ENCODE measurements at regions not wholly inside any gene's neighbourhood (a gene's known extent, or its start where the extent isn't known, plus 50 kb on each side); places are given as distances from the start of the nearest gene placed in this dataset.

- no peak for TF ChIP-seq EZH2 (IDR thresholded peaks at IDR 0.05; ENCODE audit: borderline replicate concordance, control insufficient read depth, low read depth, low read length)
- TF ChIP-seq, protein P1, sequence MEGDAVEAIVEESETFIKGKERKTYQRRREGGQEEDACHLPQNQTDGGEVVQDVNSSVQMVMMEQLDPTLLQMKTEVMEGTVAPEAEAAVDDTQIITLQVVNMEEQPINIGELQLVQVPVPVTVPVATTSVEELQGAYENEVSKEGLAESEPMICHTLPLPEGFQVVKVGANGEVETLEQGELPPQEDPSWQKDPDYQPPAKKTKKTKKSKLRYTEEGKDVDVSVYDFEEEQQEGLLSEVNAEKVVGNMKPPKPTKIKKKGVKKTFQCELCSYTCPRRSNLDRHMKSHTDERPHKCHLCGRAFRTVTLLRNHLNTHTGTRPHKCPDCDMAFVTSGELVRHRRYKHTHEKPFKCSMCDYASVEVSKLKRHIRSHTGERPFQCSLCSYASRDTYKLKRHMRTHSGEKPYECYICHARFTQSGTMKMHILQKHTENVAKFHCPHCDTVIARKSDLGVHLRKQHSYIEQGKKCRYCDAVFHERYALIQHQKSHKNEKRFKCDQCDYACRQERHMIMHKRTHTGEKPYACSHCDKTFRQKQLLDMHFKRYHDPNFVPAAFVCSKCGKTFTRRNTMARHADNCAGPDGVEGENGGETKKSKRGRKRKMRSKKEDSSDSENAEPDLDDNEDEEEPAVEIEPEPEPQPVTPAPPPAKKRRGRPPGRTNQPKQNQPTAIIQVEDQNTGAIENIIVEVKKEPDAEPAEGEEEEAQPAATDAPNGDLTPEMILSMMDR (IDR thresholded peaks at IDR 0.05 in 2 of 3, conservative IDR thresholded peaks at IDR 0.05 in 1 of 3; ENCODE audit: control insufficient read depth in 2 of 3, extremely low read depth in 1 of 3, insufficient read depth in 1 of 3, low read depth in 3 of 3, low read length in 3 of 3), result no peak
- TF ChIP-seq, protein P2, sequence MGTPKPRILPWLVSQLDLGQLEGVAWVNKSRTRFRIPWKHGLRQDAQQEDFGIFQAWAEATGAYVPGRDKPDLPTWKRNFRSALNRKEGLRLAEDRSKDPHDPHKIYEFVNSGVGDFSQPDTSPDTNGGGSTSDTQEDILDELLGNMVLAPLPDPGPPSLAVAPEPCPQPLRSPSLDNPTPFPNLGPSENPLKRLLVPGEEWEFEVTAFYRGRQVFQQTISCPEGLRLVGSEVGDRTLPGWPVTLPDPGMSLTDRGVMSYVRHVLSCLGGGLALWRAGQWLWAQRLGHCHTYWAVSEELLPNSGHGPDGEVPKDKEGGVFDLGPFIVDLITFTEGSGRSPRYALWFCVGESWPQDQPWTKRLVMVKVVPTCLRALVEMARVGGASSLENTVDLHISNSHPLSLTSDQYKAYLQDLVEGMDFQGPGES (IDR thresholded peaks at IDR 0.05), result no peak
- TF ChIP-seq, protein P3, sequence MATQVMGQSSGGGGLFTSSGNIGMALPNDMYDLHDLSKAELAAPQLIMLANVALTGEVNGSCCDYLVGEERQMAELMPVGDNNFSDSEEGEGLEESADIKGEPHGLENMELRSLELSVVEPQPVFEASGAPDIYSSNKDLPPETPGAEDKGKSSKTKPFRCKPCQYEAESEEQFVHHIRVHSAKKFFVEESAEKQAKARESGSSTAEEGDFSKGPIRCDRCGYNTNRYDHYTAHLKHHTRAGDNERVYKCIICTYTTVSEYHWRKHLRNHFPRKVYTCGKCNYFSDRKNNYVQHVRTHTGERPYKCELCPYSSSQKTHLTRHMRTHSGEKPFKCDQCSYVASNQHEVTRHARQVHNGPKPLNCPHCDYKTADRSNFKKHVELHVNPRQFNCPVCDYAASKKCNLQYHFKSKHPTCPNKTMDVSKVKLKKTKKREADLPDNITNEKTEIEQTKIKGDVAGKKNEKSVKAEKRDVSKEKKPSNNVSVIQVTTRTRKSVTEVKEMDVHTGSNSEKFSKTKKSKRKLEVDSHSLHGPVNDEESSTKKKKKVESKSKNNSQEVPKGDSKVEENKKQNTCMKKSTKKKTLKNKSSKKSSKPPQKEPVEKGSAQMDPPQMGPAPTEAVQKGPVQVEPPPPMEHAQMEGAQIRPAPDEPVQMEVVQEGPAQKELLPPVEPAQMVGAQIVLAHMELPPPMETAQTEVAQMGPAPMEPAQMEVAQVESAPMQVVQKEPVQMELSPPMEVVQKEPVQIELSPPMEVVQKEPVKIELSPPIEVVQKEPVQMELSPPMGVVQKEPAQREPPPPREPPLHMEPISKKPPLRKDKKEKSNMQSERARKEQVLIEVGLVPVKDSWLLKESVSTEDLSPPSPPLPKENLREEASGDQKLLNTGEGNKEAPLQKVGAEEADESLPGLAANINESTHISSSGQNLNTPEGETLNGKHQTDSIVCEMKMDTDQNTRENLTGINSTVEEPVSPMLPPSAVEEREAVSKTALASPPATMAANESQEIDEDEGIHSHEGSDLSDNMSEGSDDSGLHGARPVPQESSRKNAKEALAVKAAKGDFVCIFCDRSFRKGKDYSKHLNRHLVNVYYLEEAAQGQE (IDR thresholded peaks at IDR 0.05; ENCODE audit: low read depth, low read length), result no peak
- no peak for TF ChIP-seq NFYB (IDR thresholded peaks at IDR 0.05; ENCODE audit: insufficient read depth, low read depth, low read length)
- TF ChIP-seq E2F8 (IDR thresholded peaks at IDR 0.05; ENCODE audit: low read depth, partially characterized antibody), result no peak
- no peak for TF ChIP-seq EP300 (IDR thresholded peaks at IDR 0.05; ENCODE audit: borderline replicate concordance in 1 of 2, control insufficient read depth in 1 of 2, low read depth in 2 of 2, low read length in 2 of 2)
Measured at GRCh38 chr16:86637744-86638143, 59.4 kb downstream of the FOXL1 start.
